Osteocyte (in vitro differentiated cells): ENCODE measurements at regions not wholly inside any gene's neighbourhood (a gene's known extent, or its start where the extent isn't known, plus 50 kb on each side); places are given as distances from the start of the nearest gene placed in this dataset.
"Not testable (repeated sequence)": the region's sequence is repeated elsewhere in the genome, so short reads cannot be mapped to it uniquely, and the experiment has no call there.

Source experiments
- DNase-seq: peaks from one replicate; pipeline ENCODE4 v3.0.0; 2021; ENCODE audit warnings: mixed read lengths; ENCODE audit not compliant: unreplicated experiment; ENCODE audit errors: extremely low spot score
- H3K27ac Mint-ChIP-seq: one replicate; pipeline ENCODE4 v1.8.0; 2021; ENCODE audit warnings: mild to moderate bottlenecking, mixed read lengths; ENCODE audit not compliant: unreplicated experiment
- H3K27me3 Mint-ChIP-seq: one replicate; pipeline ENCODE4 v1.8.0; 2021; ENCODE audit warnings: mixed read lengths; ENCODE audit not compliant: unreplicated experiment
- H3K36me3 Mint-ChIP-seq: one replicate; pipeline ENCODE4 v1.8.0; 2021; ENCODE audit warnings: mixed read lengths; ENCODE audit not compliant: unreplicated experiment
- H3K4me1 Mint-ChIP-seq: one replicate; pipeline ENCODE4 v1.8.0; 2021; ENCODE audit warnings: mixed read lengths; ENCODE audit not compliant: unreplicated experiment
- H3K4me3 Mint-ChIP-seq: one replicate; pipeline ENCODE4 v1.8.0; 2021; ENCODE audit warnings: mild to moderate bottlenecking, moderate library complexity, mixed read lengths; ENCODE audit not compliant: unreplicated experiment
- H3K9me3 Mint-ChIP-seq: one replicate; pipeline ENCODE4 v1.8.0; 2021; ENCODE audit warnings: mixed read lengths; ENCODE audit not compliant: unreplicated experiment
- CTCF ChIP-seq: fragments of 200-600 bp; sonication (generic); IDR thresholded peaks from 2 replicates; pipeline ENCODE4 v1.5.0; 2021; ENCODE audit warnings: antibody characterized with exemption, mild to moderate bottlenecking, moderate library complexity

GRCh38 chr7:131151034-131151433, 176.6 kb upstream of the MKLN1 start:
- peaks cover 12% of the 10 kb centered on the region for H3K27me3 Mint-ChIP-seq
- no peak overlapping the region for H3K4me3 Mint-ChIP-seq
- no peaks in the 10 kb centered on the region for H3K36me3 Mint-ChIP-seq
- H3K9me3 Mint-ChIP-seq, result peaks cover 5% of the 10 kb centered on the region
- no peak for TF ChIP-seq CTCF
- no peak overlapping the region for H3K27ac Mint-ChIP-seq
- no peak for DNase-seq
- H3K4me1 Mint-ChIP-seq, result no peaks in the 10 kb centered on the region

GRCh38 chr7:131152766-131153165, 174.9 kb upstream of the MKLN1 start:
- Mint-ChIP-seq H3K27me3 (peaks cover 15% of the 10 kb centered on the region), H3K4me1 (peaks cover under 1% of the 10 kb centered on the region), H3K36me3 (no peaks in the 10 kb centered on the region), H3K9me3 (peaks cover 5% of the 10 kb centered on the region), H3K27ac (no peak overlapping the region), H3K4me3 (no peak overlapping the region)
- no peak for DNase-seq
- TF ChIP-seq CTCF, result no peak

- no peak for DNase-seq
- H3K27ac Mint-ChIP-seq, result no peak overlapping the region
- no peak overlapping the region for H3K4me3 Mint-ChIP-seq
- TF ChIP-seq CTCF, result no peak
- H3K36me3 Mint-ChIP-seq, result no peaks in the 10 kb centered on the region
- no peaks in the 10 kb centered on the region for H3K9me3 Mint-ChIP-seq
- H3K4me1 Mint-ChIP-seq, result peaks cover 2% of the 10 kb centered on the region
- H3K27me3 Mint-ChIP-seq, result peaks cover 10% of the 10 kb centered on the region
These were observed 173.3 kb upstream of the MKLN1 start for GRCh38 chr7:131154380-131154779.

- no peak for TF ChIP-seq CTCF
- Mint-ChIP-seq H3K9me3 (no peaks in the 10 kb centered on the region), H3K27me3 (peaks cover 3% of the 10 kb centered on the region), H3K27ac (no peak overlapping the region), H3K4me3 (no peak overlapping the region), H3K4me1 (peaks cover 2% of the 10 kb centered on the region), H3K36me3 (no peaks in the 10 kb centered on the region)
- no peak for DNase-seq
These were observed 170.0 kb upstream of the MKLN1 start for GRCh38 chr7:131157530-131158243.

GRCh38 chr7:131158244-131158636, 169.4 kb upstream of the MKLN1 start:
- H3K9me3 Mint-ChIP-seq, DNase-seq, H3K36me3 Mint-ChIP-seq, H3K4me3 Mint-ChIP-seq, H3K27me3 Mint-ChIP-seq, H3K4me1 Mint-ChIP-seq, H3K27ac Mint-ChIP-seq: not testable (repeated sequence)
